K562 (cell line): ENCODE measurements at regions not wholly inside any gene's neighbourhood (a gene's known extent, or its start where the extent isn't known, plus 50 kb on each side); places are given as distances from the start of the nearest gene placed in this dataset.

Experiments
- ATAC-seq: fragments of 200-7000 bp; cut with Tn5 transposase; 3 replicates; pipeline ENCODE4 v1.9.1; 2020; ENCODE audit warnings: moderate library complexity
- BruUV-seq: library from RNA; stranded (reverse); fragments of 400-500 nt; replicated peaks from 2 replicates; lab custom pipeline; 2021; lab: Mats Ljungman, UMichigan
- CTCF ChIA-PET: fragments of 300-600 bp; formaldehyde crosslinking; extraction: SDS; loops from one replicate; lab custom pipeline; 2021; ENCODE audit warnings: low intra/inter-chr PET ratio; lab: Yijun Ruan, JAX
- POLR2A ChIA-PET: fragments of 300-600, 350-650 bp; sonication (Branson Sonifier 250); formaldehyde crosslinking; extraction: SDS; loops from one replicate; lab custom pipeline; 2021; ENCODE audit warnings: antibody characterized with exemption, inconsistent platforms; lab: Yijun Ruan, JAX
- DNase-seq, 4 experiments: peaks; one replicate each; pipeline versions ENCODE4 v3.0.0 to v3.0.0-alpha.2; 2011 to 2018; ENCODE audit warnings: low spot score in 3 of 4, mixed read lengths in 3 of 4; ENCODE audit errors: extremely low read depth in 1 of 4
- FAIRE-seq: peaks from 2 replicates; lab custom pipeline; 2011; peaks lifted over from hg19 to GRCh38; lab: Jason Lieb, UNC
- H2AFZ ChIP-seq: 2 replicates; pipeline ENCODE4 v1.6.0; 2011; ENCODE audit warnings: low read depth, low read length, control low read depth, inconsistent platforms
- H3K27ac ChIP-seq: fragments of 200-600 bp; 3 replicates; pipeline ENCODE4 v1.8.0; 2011; ENCODE audit warnings: low read depth, mild to moderate bottlenecking, control low read depth, inconsistent platforms, low read length, moderate library complexity, mixed read lengths; ENCODE audit errors: extremely low read depth
- H3K27me3 ChIP-seq, 2 experiments: fragments of 300-600 bp in 1 of 2; 2 replicates in 1 of 2; 3 replicates in 1 of 2; pipeline versions ENCODE4 v1.6.0 to v1.8.0; 2011; ENCODE audit warnings: inconsistent platforms in 2 of 2, low read length in 2 of 2, mild to moderate bottlenecking in 1 of 2, mixed read lengths in 1 of 2, moderate library complexity in 1 of 2; ENCODE audit not compliant: control insufficient read depth in 2 of 2, insufficient read depth in 2 of 2
- H3K36me3 ChIP-seq: fragments of 300-600 bp; 3 replicates; pipeline ENCODE4 v1.8.0; 2011; ENCODE audit warnings: mild to moderate bottlenecking, low read length, inconsistent platforms; ENCODE audit not compliant: control insufficient read depth, insufficient read depth
- H3K4me1 ChIP-seq, 2 experiments: fragments of 200-600 bp in 1 of 2; replicated peaks in 1 of 2; 2 replicates in 1 of 2; 3 replicates in 1 of 2; pipeline versions ENCODE4 v1.5.1 to v1.8.0; 2011; ENCODE audit warnings: inconsistent platforms in 2 of 2, low read length in 2 of 2, mild to moderate bottlenecking in 1 of 2, mixed read lengths in 1 of 2, moderate library complexity in 1 of 2; ENCODE audit not compliant: control insufficient read depth in 2 of 2, insufficient read depth in 2 of 2
- H3K4me2 ChIP-seq: 2 replicates; pipeline ENCODE4 v1.6.1; 2011; ENCODE audit warnings: low read length, control low read depth, inconsistent platforms, mixed read lengths; ENCODE audit not compliant: insufficient read depth
- H3K4me3 ChIP-seq: fragments of 200-600 bp; sonication (generic), shearing (Covaris generic); 2 replicates; pipeline ENCODE4 v1.5.1; 2016; ENCODE audit warnings: control low read depth, inconsistent platforms
- H3K79me2 ChIP-seq: fragments of 200-600 bp; 3 replicates; pipeline ENCODE4 v1.8.0; 2011; ENCODE audit warnings: low read length, inconsistent platforms; ENCODE audit not compliant: control insufficient read depth, insufficient read depth
- H3K9ac ChIP-seq, 2 experiments: 2 replicates each; pipeline versions ENCODE4 v1.6.0 to v1.6.1; 2011; ENCODE audit warnings: low read depth in 2 of 2, low read length in 2 of 2, control low read depth in 1 of 2, inconsistent platforms in 1 of 2, mild to moderate bottlenecking in 1 of 2, mixed read lengths in 1 of 2; ENCODE audit not compliant: insufficient read depth in 1 of 2
- H3K9me1 ChIP-seq: one replicate; pipeline ENCODE4 v1.6.0; 2011; ENCODE audit warnings: inconsistent platforms, mild to moderate bottlenecking, low read length, moderate library complexity; ENCODE audit not compliant: control insufficient read depth, insufficient read depth
- H3K9me3 ChIP-seq: replicated peaks from 2 replicates; pipeline ENCODE4 v1.5.1; 2011; ENCODE audit warnings: low read depth, low read length, inconsistent platforms; ENCODE audit not compliant: control insufficient read depth, insufficient read depth
- H4K20me1 ChIP-seq: replicated peaks from 2 replicates; pipeline ENCODE4 v1.6.1; 2011; ENCODE audit warnings: low read length, inconsistent platforms, mixed read lengths; ENCODE audit not compliant: control insufficient read depth, insufficient read depth
- ASH1L ChIP-seq: fragments of 450-650 bp; IDR thresholded peaks from 2 replicates; pipeline ENCODE4 v1.6.1; 2018; ENCODE audit warnings: borderline replicate concordance, mild to moderate bottlenecking, low read depth; ENCODE audit not compliant: partially characterized antibody
- EHMT2 ChIP-seq: fragments of 450-650 bp; IDR thresholded peaks from 2 replicates; pipeline ENCODE4 v1.6.1; 2018; ENCODE audit warnings: antibody characterized with exemption
- ELF4 ChIP-seq: fragments of 450-650 bp; formaldehyde crosslinking; IDR thresholded peaks from 2 replicates; pipeline ENCODE4 v1.4.0; 2022; ENCODE audit warnings: missing genetic modification characterization
- EP300 ChIP-seq: IDR thresholded peaks from 2 replicates; pipeline ENCODE4 v1.6.1; 2012; ENCODE audit warnings: low read length, improper control_type of control experiment
- FOSL1 ChIP-seq: fragments of 200-800 bp; sonication (Bioruptor generic); conservative IDR thresholded peaks from 2 replicates; pipeline ENCODE4 v1.6.1; 2016; ENCODE audit warnings: missing genetic modification characterization, missing compliant biosample characterization
- KLF16 ChIP-seq: IDR thresholded peaks from 2 replicates; pipeline ENCODE4 v1.6.1; 2016; ENCODE audit warnings: antibody characterized with exemption
- MAFG ChIP-seq: fragments of 450-650 bp; conservative IDR thresholded peaks from 2 replicates; pipeline ENCODE4 v1.6.1; 2016; ENCODE audit warnings: missing genetic modification characterization, missing compliant biosample characterization
- MTF1 ChIP-seq: fragments of 250-450 bp; sonication (Bioruptor Pico); IDR thresholded peaks from 2 replicates; pipeline ENCODE4 v1.9.0; 2021; ENCODE audit warnings: moderate library complexity, mild to moderate bottlenecking, inconsistent platforms, borderline replicate concordance
- NELFE ChIP-seq: IDR thresholded peaks from 2 replicates; pipeline ENCODE4 v1.6.1; 2011; ENCODE audit warnings: mild to moderate bottlenecking; ENCODE audit not compliant: insufficient read depth, insufficient read length
- PRPF4 ChIP-seq: fragments of 200-400 bp; formaldehyde crosslinking; IDR thresholded peaks from one replicate; pipeline ENCODE4 v1.6.1; 2017; ENCODE audit warnings: low read length, low read depth, mild to moderate bottlenecking; ENCODE audit not compliant: insufficient read depth, poor library complexity, severe bottlenecking
- SAP30 ChIP-seq: fragments of 200-600 bp; sonication (generic); IDR thresholded peaks from 2 replicates; pipeline ENCODE4 v1.6.1; 2012; ENCODE audit warnings: borderline replicate concordance, low read depth, mild to moderate bottlenecking, moderate library complexity, low read length, control low read depth, inconsistent platforms; ENCODE audit not compliant: insufficient read depth, poor library complexity, severe bottlenecking
- SMARCA4 ChIP-seq: fragments of 450-650 bp; IDR thresholded peaks from 2 replicates; pipeline ENCODE4 v1.6.1; 2016
- SNIP1 ChIP-seq: fragments of 450-650 bp; IDR thresholded peaks from 2 replicates; pipeline ENCODE4 v1.7.1; 2017; ENCODE audit warnings: low read depth, mild to moderate bottlenecking
- ZNF830 ChIP-seq: fragments of 250-450 bp; sonication (Bioruptor Pico); IDR thresholded peaks from 2 replicates; pipeline ENCODE4 v1.5.0; 2021; ENCODE audit warnings: mild to moderate bottlenecking
- WGBS: fragments of 100-300 bp; shearing (Covaris generic); methylation state at CpG from one replicate; pipeline ENCODE4 v1.1.6; 2016; ENCODE audit warnings: low coverage, mixed read lengths; ENCODE audit not compliant: insufficient coverage; ENCODE audit errors: missing lambda C conversion rate; 5-methylcytosine and 5-hydroxymethylcytosine counted together
- in situ Hi-C: fragments of 300-500 bp; cut with MboI; formaldehyde crosslinking; loops from 4 replicates; pipeline ENCODE4 v1.15.0; 2018; ENCODE audit warnings: inconsistent platforms, mixed read lengths
- intact Hi-C: fragments of 100-400 bp; cut with micrococcal nuclease; formaldehyde crosslinking; loops from 2 replicates; pipeline ENCODE4 v1.14.2; 2022
- TF ChIP-seq, protein P1 (sequence below): fragments of 450-650 bp; IDR thresholded peaks from 2 replicates; pipeline ENCODE4 v1.7.0; 2016; ENCODE audit warnings: borderline replicate concordance
- TF ChIP-seq, protein P2 (sequence below): fragments of 250-450 bp; sonication (Bioruptor Pico); IDR thresholded peaks from 2 replicates; pipeline ENCODE4 v1.8.0; 2021; ENCODE audit warnings: borderline replicate concordance, mild to moderate bottlenecking, moderate library complexity; ENCODE audit not compliant: poor library complexity, severe bottlenecking
- TF ChIP-seq, protein P3 (sequence below): fragments of 250-450 bp; sonication (Bioruptor Pico); IDR thresholded peaks from 2 replicates; pipeline ENCODE4 v1.8.0; 2021; ENCODE audit warnings: mild to moderate bottlenecking, moderate library complexity
- TF ChIP-seq, protein P4 (sequence below), 2 experiments: fragments of 450-650 bp in 1 of 2; sonication (generic) in 1 of 2; formaldehyde crosslinking in 1 of 2; IDR thresholded peaks in 1 of 2; conservative IDR thresholded peaks in 1 of 2; 2 replicates each; pipeline versions ENCODE4 v1.6.1 to v1.8.1; 2016 to 2023; ENCODE audit warnings: mild to moderate bottlenecking in 2 of 2, moderate library complexity in 2 of 2, inconsistent platforms in 1 of 2, missing genetic modification reagents in 1 of 2

DNA sequence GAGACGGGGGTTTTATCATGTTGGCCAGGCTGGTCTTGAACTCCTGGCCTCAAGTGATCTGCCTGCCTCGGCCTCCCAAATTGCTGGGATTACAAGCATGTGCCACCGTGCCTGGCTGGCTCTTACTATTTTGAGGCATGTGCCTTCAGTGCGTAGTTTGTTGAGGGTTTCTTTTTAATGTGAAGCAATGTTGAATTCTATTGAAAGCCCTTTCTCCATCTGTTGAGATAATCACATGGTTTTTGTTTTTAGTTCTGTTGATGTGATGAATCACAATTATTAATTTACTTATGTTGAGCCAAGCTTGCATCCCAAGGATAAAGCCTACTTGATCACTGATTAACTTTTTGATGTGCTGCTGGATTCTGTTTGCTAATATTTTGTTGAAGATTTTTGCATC lies 290.9 kb downstream of the KCNRG start:
- in situ Hi-C loops: no loop called here
- Histone ChIP-seq H3K4me1 (peaks cover 0 to 10% of the 10 kb centered on the region in 2 experiments; a peak in 2 of 5 replicates), H3K4me3 (no peak overlapping the region), H3K4me2 (no peak overlapping the region), H3K36me3 (no peaks in the 10 kb centered on the region), H3K27me3 (no peaks in the 10 kb centered on the region), H3K9ac (no peak overlapping the region), H2AFZ (no peak overlapping the region), H3K9me1 (no peaks in the 10 kb centered on the region), H3K79me2 (no peaks in the 10 kb centered on the region), H3K27ac (no peak overlapping the region), H3K9me3 (no peaks in the 10 kb centered on the region), H4K20me1 (no peaks in the 10 kb centered on the region)
- WGBS: 75% methylated on average over 4 of the region's 4 CpGs
- ChIA-PET POLR2A (no interaction called here), CTCF (no interaction called here)
- BruUV-seq: no TSS peak
- intact Hi-C loops: no loop called here
- TF ChIP-seq MAFG (tag) (no peak), SAP30 (no peak), SNIP1 (no peak), KLF16 (no peak), ASH1L (no peak), EP300 (no peak), NELFE (no peak), SMARCA4 (no peak), ZNF830 (CRISPR knock-in tag) (no peak), FOSL1 (tag) (no peak), MTF1 (CRISPR knock-in tag) (no peak), PRPF4 (no peak), EHMT2 (no peak), ELF4 (CRISPR knock-in tag) (no peak)
- TF ChIP-seq, protein P1, sequence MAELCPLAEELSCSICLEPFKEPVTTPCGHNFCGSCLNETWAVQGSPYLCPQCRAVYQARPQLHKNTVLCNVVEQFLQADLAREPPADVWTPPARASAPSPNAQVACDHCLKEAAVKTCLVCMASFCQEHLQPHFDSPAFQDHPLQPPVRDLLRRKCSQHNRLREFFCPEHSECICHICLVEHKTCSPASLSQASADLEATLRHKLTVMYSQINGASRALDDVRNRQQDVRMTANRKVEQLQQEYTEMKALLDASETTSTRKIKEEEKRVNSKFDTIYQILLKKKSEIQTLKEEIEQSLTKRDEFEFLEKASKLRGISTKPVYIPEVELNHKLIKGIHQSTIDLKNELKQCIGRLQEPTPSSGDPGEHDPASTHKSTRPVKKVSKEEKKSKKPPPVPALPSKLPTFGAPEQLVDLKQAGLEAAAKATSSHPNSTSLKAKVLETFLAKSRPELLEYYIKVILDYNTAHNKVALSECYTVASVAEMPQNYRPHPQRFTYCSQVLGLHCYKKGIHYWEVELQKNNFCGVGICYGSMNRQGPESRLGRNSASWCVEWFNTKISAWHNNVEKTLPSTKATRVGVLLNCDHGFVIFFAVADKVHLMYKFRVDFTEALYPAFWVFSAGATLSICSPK: no peak
- TF ChIP-seq, protein P2, sequence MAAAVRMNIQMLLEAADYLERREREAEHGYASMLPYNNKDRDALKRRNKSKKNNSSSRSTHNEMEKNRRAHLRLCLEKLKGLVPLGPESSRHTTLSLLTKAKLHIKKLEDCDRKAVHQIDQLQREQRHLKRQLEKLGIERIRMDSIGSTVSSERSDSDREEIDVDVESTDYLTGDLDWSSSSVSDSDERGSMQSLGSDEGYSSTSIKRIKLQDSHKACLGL (CRISPR knock-in tag): no peak
- TF ChIP-seq, protein P3, sequence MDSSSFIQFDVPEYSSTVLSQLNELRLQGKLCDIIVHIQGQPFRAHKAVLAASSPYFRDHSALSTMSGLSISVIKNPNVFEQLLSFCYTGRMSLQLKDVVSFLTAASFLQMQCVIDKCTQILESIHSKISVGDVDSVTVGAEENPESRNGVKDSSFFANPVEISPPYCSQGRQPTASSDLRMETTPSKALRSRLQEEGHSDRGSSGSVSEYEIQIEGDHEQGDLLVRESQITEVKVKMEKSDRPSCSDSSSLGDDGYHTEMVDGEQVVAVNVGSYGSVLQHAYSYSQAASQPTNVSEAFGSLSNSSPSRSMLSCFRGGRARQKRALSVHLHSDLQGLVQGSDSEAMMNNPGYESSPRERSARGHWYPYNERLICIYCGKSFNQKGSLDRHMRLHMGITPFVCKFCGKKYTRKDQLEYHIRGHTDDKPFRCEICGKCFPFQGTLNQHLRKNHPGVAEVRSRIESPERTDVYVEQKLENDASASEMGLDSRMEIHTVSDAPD: no peak
- TF ChIP-seq, protein P4, sequence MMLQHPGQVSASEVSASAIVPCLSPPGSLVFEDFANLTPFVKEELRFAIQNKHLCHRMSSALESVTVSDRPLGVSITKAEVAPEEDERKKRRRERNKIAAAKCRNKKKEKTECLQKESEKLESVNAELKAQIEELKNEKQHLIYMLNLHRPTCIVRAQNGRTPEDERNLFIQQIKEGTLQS (IDR thresholded peaks at IDR 0.05): no peak
- TF ChIP-seq, protein P4 (CRISPR knock-in tag; conservative IDR thresholded peaks at IDR 0.05): no peak
- ATAC-seq: no peak
- FAIRE-seq: no peak
- no peak for DNase-seq
